Upper lobe of left lung (tissue), 4 donors: ENCODE measurements at regions not wholly inside any gene's neighbourhood (a gene's known extent, or its start where the extent isn't known, plus 50 kb on each side); places are given as distances from the start of the nearest gene placed in this dataset.

Experiments used
- EP300 ChIP-seq, 4 donors: sonication (generic); formaldehyde crosslinking; IDR thresholded peaks; one replicate each; pipeline ENCODE4 v1.5.1; 2017; ENCODE audit warnings: antibody characterized with exemption in 4 of 4, control low read depth in 2 of 4
- POLR2A ChIP-seq, 4 donors: fragments of 450-650 bp; IDR thresholded peaks; one replicate each; pipeline ENCODE4 v1.5.1; 2016 to 2017; ENCODE audit warnings: antibody characterized with exemption in 4 of 4, mild to moderate bottlenecking in 2 of 4
- TF ChIP-seq, protein P1 (sequence below), 6 experiments: fragments of 450-650 bp in 4 of 6; fragments of 200-600 bp in 2 of 6; sonication (generic) in 2 of 6; IDR thresholded peaks; one replicate each; pipeline ENCODE4 v1.5.1; 2016 to 2019; ENCODE audit warnings: antibody characterized with exemption in 6 of 6

- TF ChIP-seq, protein P1, sequence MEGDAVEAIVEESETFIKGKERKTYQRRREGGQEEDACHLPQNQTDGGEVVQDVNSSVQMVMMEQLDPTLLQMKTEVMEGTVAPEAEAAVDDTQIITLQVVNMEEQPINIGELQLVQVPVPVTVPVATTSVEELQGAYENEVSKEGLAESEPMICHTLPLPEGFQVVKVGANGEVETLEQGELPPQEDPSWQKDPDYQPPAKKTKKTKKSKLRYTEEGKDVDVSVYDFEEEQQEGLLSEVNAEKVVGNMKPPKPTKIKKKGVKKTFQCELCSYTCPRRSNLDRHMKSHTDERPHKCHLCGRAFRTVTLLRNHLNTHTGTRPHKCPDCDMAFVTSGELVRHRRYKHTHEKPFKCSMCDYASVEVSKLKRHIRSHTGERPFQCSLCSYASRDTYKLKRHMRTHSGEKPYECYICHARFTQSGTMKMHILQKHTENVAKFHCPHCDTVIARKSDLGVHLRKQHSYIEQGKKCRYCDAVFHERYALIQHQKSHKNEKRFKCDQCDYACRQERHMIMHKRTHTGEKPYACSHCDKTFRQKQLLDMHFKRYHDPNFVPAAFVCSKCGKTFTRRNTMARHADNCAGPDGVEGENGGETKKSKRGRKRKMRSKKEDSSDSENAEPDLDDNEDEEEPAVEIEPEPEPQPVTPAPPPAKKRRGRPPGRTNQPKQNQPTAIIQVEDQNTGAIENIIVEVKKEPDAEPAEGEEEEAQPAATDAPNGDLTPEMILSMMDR (IDR thresholded peaks at IDR 0.05), result no peak
- TF ChIP-seq POLR2A (IDR thresholded peaks at IDR 0.05) (no peak), EP300 (IDR thresholded peaks at IDR 0.05) (no peak)
These were observed 131.2 kb upstream of the ERBB4 start for GRCh38 chr2:212669761-212670160.
